Transverse colon (tissue), 4 donors: ENCODE measurements at regions not wholly inside any gene's neighbourhood (a gene's known extent, or its start where the extent isn't known, plus 50 kb on each side); places are given as distances from the start of the nearest gene placed in this dataset.
"Not testable (repeated sequence)": the region's sequence is repeated elsewhere in the genome, so short reads cannot be mapped to it uniquely, and the experiment has no call there.

Experiments used
- DNase-seq: peaks from one replicate; pipeline ENCODE4 v3.0.0-alpha.2; 2019
- H3K27ac ChIP-seq, 4 donors: fragments of 200-600 bp; sonication (generic); 2 replicates each; pipeline ENCODE4 v1.5.1; 2016 to 2018; ENCODE audit warnings: inconsistent platforms in 4 of 4
- H3K27me3 ChIP-seq: fragments of 200-600 bp; sonication (generic); 2 replicates; pipeline ENCODE4 v1.5.1; 2017; ENCODE audit warnings: inconsistent platforms
- H3K36me3 ChIP-seq, 4 donors: fragments of 200-600 bp; sonication (generic); 2 replicates each; pipeline ENCODE4 v1.5.1; 2017 to 2019; ENCODE audit warnings: inconsistent platforms in 4 of 4
- H3K4me1 ChIP-seq, 4 donors: fragments of 200-600 bp; sonication (generic); 2 replicates each; pipeline ENCODE4 v1.5.1; 2017 to 2020; ENCODE audit warnings: inconsistent platforms in 4 of 4
- H3K4me3 ChIP-seq, 4 donors: fragments of 200-600 bp; sonication (generic); 1 replicate in 1 of 4; 2 replicates in 3 of 4; pipeline versions ENCODE4 v1.5.1 to v1.6.1; 2017 to 2019; ENCODE audit warnings: inconsistent platforms in 4 of 4
- H3K9me3 ChIP-seq, 2 donors: fragments of 200-600 bp; sonication (generic); 2 replicates each; pipeline ENCODE4 v1.5.1; 2017 to 2019; ENCODE audit warnings: inconsistent platforms in 2 of 2
- CTCF ChIP-seq, 5 experiments: fragments of 200-600 bp in 3 of 5; fragments of 450-650 bp in 2 of 5; sonication (generic) in 3 of 5; IDR thresholded peaks; 1 replicate in 2 of 5; 2 replicates in 3 of 5; pipeline ENCODE4 v1.5.1; 2016 to 2017; ENCODE audit warnings: antibody characterized with exemption in 5 of 5, inconsistent platforms in 3 of 5, mild to moderate bottlenecking in 2 of 5, moderate library complexity in 1 of 5
- EP300 ChIP-seq: sonication (generic); formaldehyde crosslinking; IDR thresholded peaks from one replicate; pipeline ENCODE4 v1.6.1; 2017; ENCODE audit warnings: antibody characterized with exemption, low read depth
- POLR2A ChIP-seq: fragments of 450-650 bp; IDR thresholded peaks from one replicate; pipeline ENCODE4 v1.6.1; 2016; ENCODE audit warnings: antibody characterized with exemption, mild to moderate bottlenecking, moderate library complexity
- POLR2AphosphoS5 ChIP-seq, 3 donors: sonication (generic); formaldehyde crosslinking; IDR thresholded peaks; one replicate each; pipeline ENCODE4 v1.6.1; 2016; ENCODE audit warnings: antibody characterized with exemption in 3 of 3
- WGBS, 2 donors: methylation state at CpG; one replicate each; pipeline ENCODE4 v1.1.5; 2018; ENCODE audit warnings: low coverage in 1 of 2; 5-methylcytosine and 5-hydroxymethylcytosine counted together
- in situ Hi-C, 4 donors: fragments of 200-750 bp; cut with MboI; loops; one replicate each; pipeline versions ENCODE4 v1.15.0 to v1.15.1; 2017; ENCODE audit warnings: low sequenced_read_pairs in 3 of 4, low pct_ligation_motif_present in 1 of 4, low pct_unique_long_range_greater_than_20kb in 1 of 4
- intact Hi-C: fragments of 100-400 bp; cut with DNase I; formaldehyde crosslinking; loops from one replicate; pipeline ENCODE4 v1.15.1; 2023; ENCODE audit warnings: low total_unique reads

- no peak for TF ChIP-seq POLR2A
- no peak for TF ChIP-seq POLR2AphosphoS5 (IDR thresholded peaks at IDR 0.05)
- TF ChIP-seq CTCF (IDR thresholded peaks at IDR 0.05), result no peak
- no peak for TF ChIP-seq EP300
- H3K9me3 ChIP-seq, result no peaks in the 10 kb centered on the region
- no peak overlapping the region for H3K4me3 ChIP-seq
- WGBS, 2 donors, result 50 to 55% methylated on average over 3 of the region's 3 CpGs
- intact Hi-C loops, result no loop called here
- no peak for DNase-seq
- no peaks in the 10 kb centered on the region for H3K27me3 ChIP-seq
- no peaks in the 10 kb centered on the region for H3K4me1 ChIP-seq
- no peak overlapping the region for H3K27ac ChIP-seq
- in situ Hi-C loops, result no loop called here
- H3K36me3 ChIP-seq, result no peaks in the 10 kb centered on the region
Observed at GRCh38 chr17:71024172-71024571, 854.8 kb downstream of the KCNJ2 start.

- TF ChIP-seq CTCF (IDR thresholded peaks at IDR 0.05), result no peak
- TF ChIP-seq POLR2AphosphoS5 (IDR thresholded peaks at IDR 0.05), result no peak
- no peak for TF ChIP-seq POLR2A
- TF ChIP-seq EP300, result no peak
- in situ Hi-C loops, result no loop called here
- WGBS, 2 donors, result 61 to 69% methylated on average over 2 of the region's 2 CpGs
- DNase-seq, result no peak
- Histone ChIP-seq H3K27ac (no peak overlapping the region), H3K4me1 (no peaks in the 10 kb centered on the region), H3K27me3 (no peaks in the 10 kb centered on the region), H3K36me3 (no peaks in the 10 kb centered on the region), H3K4me3 (no peak overlapping the region), H3K9me3 (no peaks in the 10 kb centered on the region)
- intact Hi-C loops, result no loop called here
Observed at GRCh38 chr17:71024969-71025368, 855.6 kb downstream of the KCNJ2 start.

- H3K4me3 ChIP-seq, result no peak overlapping the region
- no peaks in the 10 kb centered on the region for H3K36me3 ChIP-seq
- in situ Hi-C loops (no loop called here), intact Hi-C loops (no loop called here)
- no peak for TF ChIP-seq CTCF (IDR thresholded peaks at IDR 0.05)
- no peak for TF ChIP-seq POLR2A
- no peak for TF ChIP-seq POLR2AphosphoS5 (IDR thresholded peaks at IDR 0.05)
- TF ChIP-seq EP300, result no peak
- H3K27me3 ChIP-seq, result no peaks in the 10 kb centered on the region
- no peaks in the 10 kb centered on the region for H3K4me1 ChIP-seq
- DNase-seq, result no peak
- H3K27ac ChIP-seq, result no peak overlapping the region
- no peaks in the 10 kb centered on the region for H3K9me3 ChIP-seq
Observed at GRCh38 chr17:71029246-71029645, 859.9 kb downstream of the KCNJ2 start.

- 75 to 89% methylated on average over 2 of the region's 2 CpGs for WGBS, 2 donors
- intact Hi-C loops, H3K27me3 ChIP-seq, H3K27ac ChIP-seq, DNase-seq, H3K4me3 ChIP-seq, in situ Hi-C loops, H3K4me1 ChIP-seq, H3K9me3 ChIP-seq, H3K36me3 ChIP-seq: not testable (repeated sequence)
Observed at GRCh38 chr17:71031286-71031685, 862.0 kb downstream of the KCNJ2 start.

- intact Hi-C loops, result no loop called here
- in situ Hi-C loops, result no loop called here
Observed at GRCh38 chr17:71032746-71033273, 863.5 kb downstream of the KCNJ2 start.

More at GRCh38 chr17:71032746-71033273, 863.5 kb downstream of the KCNJ2 start:
- no peaks in the 10 kb centered on the region for H3K9me3 ChIP-seq
- no peaks in the 10 kb centered on the region for H3K27me3 ChIP-seq
- TF ChIP-seq POLR2AphosphoS5 (IDR thresholded peaks at IDR 0.05) (no peak), POLR2A (no peak), CTCF (IDR thresholded peaks at IDR 0.05) (no peak), EP300 (no peak)
- no peak overlapping the region for H3K4me3 ChIP-seq
- H3K36me3 ChIP-seq, result no peaks in the 10 kb centered on the region
- no peak for DNase-seq
- no peak overlapping the region for H3K27ac ChIP-seq
- H3K4me1 ChIP-seq, result no peaks in the 10 kb centered on the region
- WGBS, 2 donors, result 54 to 80% methylated on average over 1 to 2 of the region's 2 CpGs
